Hepatocyte (in vitro differentiated cells): ENCODE measurements at regions not wholly inside any gene's neighbourhood (a gene's known extent, or its start where the extent isn't known, plus 50 kb on each side); places are given as distances from the start of the nearest gene placed in this dataset.
"Not testable (repeated sequence)": the region's sequence is repeated elsewhere in the genome, so short reads cannot be mapped to it uniquely, and the experiment has no call there.

Source experiments
- DNase-seq: peaks from one replicate; pipeline ENCODE4 v3.0.0-alpha.2; 2016; ENCODE audit warnings: low spot score
- H2AFZ ChIP-seq: fragments of 200-600 bp; sonication (generic); 2 replicates; pipeline ENCODE4 v1.6.0; 2016; ENCODE audit warnings: antibody characterized with exemption, mild to moderate bottlenecking
- H3K27ac ChIP-seq: fragments of 200-600 bp; sonication (generic); 2 replicates; pipeline ENCODE4 v1.5.1; 2016; ENCODE audit warnings: mild to moderate bottlenecking
- H3K27me3 ChIP-seq: fragments of 200-600 bp; sonication (generic); 2 replicates; pipeline ENCODE4 v1.6.1; 2016
- H3K36me3 ChIP-seq: fragments of 200-600 bp; sonication (generic); replicated peaks from 2 replicates; pipeline ENCODE4 v1.5.1; 2016; ENCODE audit warnings: low read depth; ENCODE audit not compliant: insufficient read depth
- H3K4me1 ChIP-seq: fragments of 200-600 bp; sonication (generic); 2 replicates; pipeline ENCODE4 v1.5.1; 2016; ENCODE audit warnings: mild to moderate bottlenecking, moderate library complexity; ENCODE audit not compliant: insufficient read depth
- H3K4me2 ChIP-seq: fragments of 200-600 bp; sonication (generic); 2 replicates; pipeline ENCODE4 v1.6.0; 2016
- H3K4me3 ChIP-seq: fragments of 200-600 bp; sonication (generic); 2 replicates; pipeline ENCODE4 v1.5.1; 2016; ENCODE audit warnings: mild to moderate bottlenecking
- H3K79me2 ChIP-seq: fragments of 200-600 bp; sonication (generic); 2 replicates; pipeline ENCODE4 v1.6.0; 2017; ENCODE audit warnings: mild to moderate bottlenecking
- H3K9me2 ChIP-seq: fragments of 200-600 bp; sonication (generic); replicated peaks from 2 replicates; pipeline ENCODE4 v1.6.0; 2017; ENCODE audit warnings: mild to moderate bottlenecking; ENCODE audit not compliant: insufficient read depth
- H3K9me3 ChIP-seq: fragments of 200-600 bp; sonication (generic); 2 replicates; pipeline ENCODE4 v1.5.1; 2016; ENCODE audit warnings: low read depth, mild to moderate bottlenecking
- H4K20me1 ChIP-seq: fragments of 200-600 bp; sonication (generic); 2 replicates; pipeline ENCODE4 v1.6.0; 2016; ENCODE audit warnings: mild to moderate bottlenecking; ENCODE audit not compliant: insufficient read depth, poor library complexity, severe bottlenecking
- EZH2 ChIP-seq: fragments of 200-600 bp; sonication (generic); IDR thresholded peaks from 2 replicates; pipeline ENCODE4 v1.6.1; 2016; ENCODE audit warnings: antibody characterized with exemption, mild to moderate bottlenecking, borderline replicate concordance
- EZH2phosphoT487 ChIP-seq: fragments of 200-600 bp; sonication (generic); IDR thresholded peaks from one replicate; pipeline ENCODE4 v1.6.1; 2018; ENCODE audit warnings: antibody characterized with exemption, mild to moderate bottlenecking, low read depth, moderate library complexity; ENCODE audit not compliant: unreplicated experiment, severe bottlenecking
- WGBS: methylation state at CpG from one replicate; pipeline ENCODE4 v1.1.6; 2016; ENCODE audit warnings: low lambda C conversion rate; ENCODE audit errors: missing lambda C conversion rate; 5-methylcytosine and 5-hydroxymethylcytosine counted together
- TF ChIP-seq, protein P1 (sequence below): fragments of 200-600 bp; sonication (generic); IDR thresholded peaks from 2 replicates; pipeline ENCODE4 v1.5.1; 2016; ENCODE audit warnings: antibody characterized with exemption, mild to moderate bottlenecking; ENCODE audit not compliant: poor library complexity

DNA sequence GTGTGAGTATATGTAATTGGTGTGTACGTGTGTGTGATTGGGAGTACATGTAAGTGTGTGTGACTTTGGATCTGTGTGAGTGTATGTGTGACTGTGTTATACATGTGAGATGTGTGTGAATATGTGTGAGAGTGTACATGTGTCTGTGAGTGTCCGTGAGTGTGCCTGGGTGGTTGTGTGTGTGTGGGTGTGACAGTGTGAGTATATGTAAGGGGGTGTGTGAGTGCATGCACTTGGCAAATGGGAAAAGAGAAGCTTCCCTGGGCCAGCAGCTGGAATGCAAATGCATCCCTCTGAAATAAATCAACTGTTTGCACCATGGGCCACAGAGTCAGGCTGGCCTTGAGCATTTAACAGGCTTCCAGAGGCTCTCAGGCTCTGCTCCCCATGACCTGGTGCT lies 63.6 kb downstream of the MINAR1 start:
- no peaks in the 10 kb centered on the region for H3K79me2 ChIP-seq
- H3K4me3 ChIP-seq: no peak overlapping the region
- no peaks in the 10 kb centered on the region for H3K9me3 ChIP-seq
- H2AFZ ChIP-seq: no peak overlapping the region
- TF ChIP-seq, protein P1, sequence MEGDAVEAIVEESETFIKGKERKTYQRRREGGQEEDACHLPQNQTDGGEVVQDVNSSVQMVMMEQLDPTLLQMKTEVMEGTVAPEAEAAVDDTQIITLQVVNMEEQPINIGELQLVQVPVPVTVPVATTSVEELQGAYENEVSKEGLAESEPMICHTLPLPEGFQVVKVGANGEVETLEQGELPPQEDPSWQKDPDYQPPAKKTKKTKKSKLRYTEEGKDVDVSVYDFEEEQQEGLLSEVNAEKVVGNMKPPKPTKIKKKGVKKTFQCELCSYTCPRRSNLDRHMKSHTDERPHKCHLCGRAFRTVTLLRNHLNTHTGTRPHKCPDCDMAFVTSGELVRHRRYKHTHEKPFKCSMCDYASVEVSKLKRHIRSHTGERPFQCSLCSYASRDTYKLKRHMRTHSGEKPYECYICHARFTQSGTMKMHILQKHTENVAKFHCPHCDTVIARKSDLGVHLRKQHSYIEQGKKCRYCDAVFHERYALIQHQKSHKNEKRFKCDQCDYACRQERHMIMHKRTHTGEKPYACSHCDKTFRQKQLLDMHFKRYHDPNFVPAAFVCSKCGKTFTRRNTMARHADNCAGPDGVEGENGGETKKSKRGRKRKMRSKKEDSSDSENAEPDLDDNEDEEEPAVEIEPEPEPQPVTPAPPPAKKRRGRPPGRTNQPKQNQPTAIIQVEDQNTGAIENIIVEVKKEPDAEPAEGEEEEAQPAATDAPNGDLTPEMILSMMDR: no peak
- TF ChIP-seq EZH2phosphoT487 (no peak), EZH2 (no peak)
- H3K4me2 ChIP-seq: no peak overlapping the region
- no peaks in the 10 kb centered on the region for H3K9me2 ChIP-seq
- H3K27me3 ChIP-seq: no peaks in the 10 kb centered on the region
- H3K4me1 ChIP-seq: no peaks in the 10 kb centered on the region
- no peak for DNase-seq
- 90% methylated on average over 2 of the region's 2 CpGs for WGBS
- H3K27ac ChIP-seq: no peak overlapping the region
- no peaks in the 10 kb centered on the region for H3K36me3 ChIP-seq
- no peaks in the 10 kb centered on the region for H4K20me1 ChIP-seq

DNA sequence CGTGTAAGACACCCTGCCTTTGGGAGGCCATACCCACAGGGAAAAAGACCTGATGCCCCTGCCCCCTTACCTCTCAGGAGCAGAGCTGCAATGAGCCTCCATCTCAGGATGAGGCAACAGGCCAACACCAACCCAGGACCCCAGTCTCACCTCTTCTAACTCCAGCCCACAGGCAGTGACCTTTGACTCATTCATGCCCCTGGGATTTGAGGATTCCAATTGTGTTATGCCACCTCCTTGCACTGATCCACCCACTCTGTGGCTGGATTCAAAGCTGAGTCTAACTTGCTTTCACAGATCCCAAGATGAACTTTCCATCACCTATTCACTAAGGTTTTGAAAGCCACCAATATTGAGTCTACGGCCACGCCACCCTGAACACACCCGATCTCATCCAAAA lies 64.7 kb downstream of the MINAR1 start:
- 90% methylated on average over 4 of the region's 4 CpGs for WGBS

DNA sequence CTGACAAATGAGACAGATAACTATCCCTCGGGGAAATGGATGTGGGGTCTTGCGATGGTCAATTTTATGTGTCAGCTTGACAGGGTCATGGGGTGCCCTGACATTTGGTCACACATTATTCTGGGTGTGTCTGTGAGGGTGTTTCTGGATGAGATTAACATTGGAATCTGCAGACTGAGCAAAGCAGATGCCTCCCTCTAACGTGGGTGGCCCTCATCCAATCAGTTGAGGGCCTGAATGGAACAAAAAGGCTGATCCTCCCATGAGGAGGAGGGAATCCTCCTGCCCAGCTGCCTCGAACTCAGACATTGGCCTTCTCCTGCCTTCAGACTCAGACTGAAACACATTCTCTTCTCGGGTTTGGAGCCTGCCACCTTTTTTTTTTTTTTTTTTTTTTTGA lies 69.0 kb downstream of the MINAR1 start:
- TF ChIP-seq, protein P1: no peak
- TF ChIP-seq EZH2phosphoT487: no peak
- TF ChIP-seq EZH2: no peak
- 69% methylated on average over 5 of the region's 5 CpGs for WGBS

More for the DNA sequence above, 64.7 kb downstream of the MINAR1 start:
- Histone ChIP-seq H3K79me2 (no peaks in the 10 kb centered on the region), H3K36me3 (no peaks in the 10 kb centered on the region), H3K27ac (no peak overlapping the region), H3K9me3 (no peaks in the 10 kb centered on the region), H4K20me1 (no peaks in the 10 kb centered on the region), H3K27me3 (no peaks in the 10 kb centered on the region), H3K4me1 (no peaks in the 10 kb centered on the region), H3K9me2 (no peaks in the 10 kb centered on the region), H3K4me3 (no peak overlapping the region), H3K4me2 (no peak overlapping the region), H2AFZ (no peak overlapping the region)
- DNase-seq: no peak
- TF ChIP-seq, protein P1: no peak
- TF ChIP-seq EZH2 (no peak), EZH2phosphoT487 (no peak)

DNA sequence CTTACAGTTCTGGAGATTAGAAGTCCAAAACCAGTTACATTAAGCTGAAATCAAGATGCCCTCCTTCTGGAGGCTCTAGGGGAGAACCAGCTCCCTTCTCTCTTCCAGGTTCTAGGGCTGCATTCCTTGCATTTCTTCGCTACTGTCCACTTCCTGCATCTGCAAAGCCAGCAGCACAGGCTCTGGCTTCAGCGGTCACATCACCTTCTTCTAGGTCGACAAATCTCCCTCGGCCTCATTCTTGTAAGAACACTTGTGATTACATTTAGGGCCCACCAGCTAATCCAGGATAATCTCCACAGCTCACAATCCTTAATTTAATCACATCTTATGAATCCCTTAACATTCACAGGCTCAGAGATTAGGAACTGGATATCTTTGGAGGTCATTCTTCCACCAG lies 73.8 kb downstream of the MINAR1 start:
- no peak overlapping the region for H2AFZ ChIP-seq
- no peak overlapping the region for H3K27ac ChIP-seq
- H3K4me2 ChIP-seq: no peak overlapping the region
- DNase-seq: no peak
- no peaks in the 10 kb centered on the region for H3K36me3 ChIP-seq
- H3K79me2 ChIP-seq: no peaks in the 10 kb centered on the region
- H3K9me2 ChIP-seq: no peaks in the 10 kb centered on the region
- no peak for TF ChIP-seq EZH2
- TF ChIP-seq, protein P1: no peak
- TF ChIP-seq EZH2phosphoT487: no peak
- H3K27me3 ChIP-seq: no peaks in the 10 kb centered on the region
- no peaks in the 10 kb centered on the region for H4K20me1 ChIP-seq
- H3K9me3 ChIP-seq: no peaks in the 10 kb centered on the region
- no peak overlapping the region for H3K4me3 ChIP-seq
- H3K4me1 ChIP-seq: no peaks in the 10 kb centered on the region
- WGBS: 51% methylated on average over 4 of the region's 4 CpGs

More for the DNA sequence above, 69.0 kb downstream of the MINAR1 start:
- no peaks in the 10 kb centered on the region for H3K79me2 ChIP-seq
- H3K4me1 ChIP-seq: no peaks in the 10 kb centered on the region
- H3K9me3 ChIP-seq: no peaks in the 10 kb centered on the region
- H3K36me3 ChIP-seq: no peaks in the 10 kb centered on the region
- no peak overlapping the region for H3K27ac ChIP-seq
- no peaks in the 10 kb centered on the region for H4K20me1 ChIP-seq
- no peaks in the 10 kb centered on the region for H3K9me2 ChIP-seq
- H2AFZ ChIP-seq: no peak overlapping the region
- DNase-seq: no peak
- no peak overlapping the region for H3K4me3 ChIP-seq
- no peak overlapping the region for H3K4me2 ChIP-seq
- H3K27me3 ChIP-seq: no peaks in the 10 kb centered on the region

DNA sequence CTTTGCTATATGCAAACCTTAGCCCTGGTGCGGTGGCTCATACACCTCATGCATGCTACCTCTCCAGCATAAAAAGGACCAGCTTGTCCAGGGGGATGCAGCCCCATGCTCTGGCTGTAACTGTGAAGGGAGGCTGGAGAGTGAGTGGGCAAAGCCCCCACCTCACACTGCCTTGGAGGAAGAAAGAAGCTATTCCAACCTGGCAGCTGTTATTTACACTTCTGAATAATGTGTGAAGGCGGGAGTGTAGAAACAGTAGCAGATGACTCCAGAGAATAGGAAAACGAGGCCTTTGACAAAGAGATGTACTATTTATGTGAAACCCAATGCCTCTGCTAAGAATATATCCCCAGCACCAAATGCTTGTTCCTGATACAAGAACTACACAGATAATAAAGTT lies 80.7 kb downstream of the MINAR1 start:
- H3K9me3 ChIP-seq, H3K9me2 ChIP-seq, H3K4me3 ChIP-seq, H3K4me1 ChIP-seq, H3K27me3 ChIP-seq, H3K27ac ChIP-seq, H3K79me2 ChIP-seq, DNase-seq, H3K4me2 ChIP-seq, H3K36me3 ChIP-seq, H2AFZ ChIP-seq, H4K20me1 ChIP-seq: not testable (repeated sequence)
- 88% methylated on average over 2 of the region's 3 CpGs for WGBS
